NT2/D1 (cell line): ENCODE measurements at regions not wholly inside any gene's neighbourhood (a gene's known extent, or its start where the extent isn't known, plus 50 kb on each side); places are given as distances from the start of the nearest gene placed in this dataset.

Source experiments
- SUZ12 ChIP-seq: IDR thresholded peaks from 2 replicates; pipeline ENCODE4 v1.6.1; 2011; ENCODE audit not compliant: insufficient read length, insufficient read depth; ENCODE audit errors: extremely low read depth
- YY1 ChIP-seq: IDR thresholded peaks from 2 replicates; pipeline ENCODE4 v1.6.1; 2011; ENCODE audit not compliant: insufficient read length, insufficient read depth
- ZNF274 ChIP-seq: IDR thresholded peaks from 2 replicates; pipeline ENCODE4 v1.6.1; 2011; ENCODE audit warnings: mild to moderate bottlenecking, low read depth, low read length

DNA sequence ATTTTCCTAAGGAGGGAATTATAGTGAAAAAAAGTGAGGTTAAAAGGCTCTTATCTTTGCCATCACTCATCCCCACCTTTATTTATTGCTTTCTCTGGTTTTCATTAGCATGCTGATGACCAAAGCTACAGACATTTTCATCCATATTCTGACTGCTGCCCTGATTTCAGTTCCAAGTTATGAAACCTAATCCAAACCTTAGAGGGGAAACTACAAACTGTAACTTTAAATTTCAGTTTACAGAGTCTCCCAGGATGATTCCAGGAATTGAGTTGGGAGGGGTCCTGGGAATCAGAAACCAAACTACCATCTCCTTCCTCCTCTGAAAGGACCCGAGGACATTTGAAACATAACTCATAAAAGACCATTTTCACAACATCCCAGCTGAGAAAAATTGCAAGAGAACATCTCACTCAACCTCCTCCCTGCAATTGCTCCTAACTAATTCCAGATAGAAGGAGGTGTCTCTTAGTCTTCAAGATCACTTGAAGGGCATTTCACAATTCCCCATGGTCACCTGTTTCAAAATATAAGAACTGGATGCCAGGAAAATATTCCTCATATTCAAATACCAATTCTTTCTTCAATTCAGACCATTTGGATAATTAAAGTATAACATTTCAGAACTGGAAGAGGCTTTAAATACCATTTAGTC, 520.6 kb downstream of the TNS1 start:
- TF ChIP-seq ZNF274 (no peak), YY1 (no peak), SUZ12 (no peak)
